K562 (cell line): ENCODE measurements at regions not wholly inside any gene's neighbourhood (a gene's known extent, or its start where the extent isn't known, plus 50 kb on each side); places are given as distances from the start of the nearest gene placed in this dataset.

ENCODE experiments used
- BRCA1 ChIP-seq, 2 experiments: fragments of 450-650 bp in 1 of 2; sonication (generic) in 1 of 2; formaldehyde crosslinking in 1 of 2; IDR thresholded peaks; 2 replicates each; pipeline versions ENCODE4 v1.5.0 to v1.6.1; 2017 to 2020; ENCODE audit warnings: mild to moderate bottlenecking in 1 of 2, missing genetic modification reagents in 1 of 2
- BRF2 ChIP-seq: IDR thresholded peaks from 3 replicates; pipeline ENCODE4 v1.6.1; 2011; ENCODE audit warnings: borderline replicate concordance, mild to moderate bottlenecking; ENCODE audit not compliant: insufficient read length, insufficient read depth
- CHD7 ChIP-seq: fragments of 200-600 bp; sonication (generic); IDR thresholded peaks from one replicate; pipeline ENCODE4 v1.6.1; 2012; ENCODE audit warnings: mild to moderate bottlenecking, low read depth, low read length, inconsistent platforms
- DDX20 ChIP-seq: fragments of 450-650 bp; IDR thresholded peaks from 2 replicates; pipeline ENCODE4 v1.6.1; 2016; ENCODE audit warnings: missing genetic modification characterization, low read depth, mild to moderate bottlenecking, missing compliant biosample characterization, moderate library complexity
- ETV6 ChIP-seq, 3 experiments: fragments of 150-350 bp in 1 of 3; sonication (generic) in 1 of 3; formaldehyde crosslinking in 1 of 3; IDR thresholded peaks; 2 replicates each; pipeline versions ENCODE4 v1.6.1 to v1.8.0; 2014 to 2022; ENCODE audit warnings: borderline replicate concordance in 2 of 3, low read depth in 2 of 3, antibody characterized with exemption in 1 of 3, low read length in 1 of 3, mild to moderate bottlenecking in 1 of 3, missing genetic modification reagents in 1 of 3
- KLF16 ChIP-seq: IDR thresholded peaks from 2 replicates; pipeline ENCODE4 v1.6.1; 2016; ENCODE audit warnings: antibody characterized with exemption
- STAT5A ChIP-seq: IDR thresholded peaks from 2 replicates; pipeline ENCODE4 v1.6.1; 2012; ENCODE audit warnings: low read length, inconsistent platforms, borderline replicate concordance
- ZNF639 ChIP-seq, 2 experiments: fragments of 200-800 bp in 1 of 2; sonication (Bioruptor generic) in 1 of 2; sonication (generic) in 1 of 2; formaldehyde crosslinking in 1 of 2; IDR thresholded peaks in 1 of 2; conservative IDR thresholded peaks in 1 of 2; 2 replicates each; pipeline versions ENCODE4 v1.5.0 to v1.6.1; 2016 to 2020; ENCODE audit warnings: missing compliant biosample characterization in 1 of 2, missing genetic modification characterization in 1 of 2, missing genetic modification reagents in 1 of 2
- ZNF717 ChIP-seq: fragments of 250-450 bp; sonication (Bioruptor Pico); IDR thresholded peaks from 2 replicates; pipeline ENCODE4 v1.5.0; 2021
- TF ChIP-seq, protein P1 (sequence below): sonication (generic); formaldehyde crosslinking; IDR thresholded peaks from 2 replicates; pipeline ENCODE4 v1.8.0; 2022; ENCODE audit warnings: mild to moderate bottlenecking, missing genetic modification reagents

DNA sequence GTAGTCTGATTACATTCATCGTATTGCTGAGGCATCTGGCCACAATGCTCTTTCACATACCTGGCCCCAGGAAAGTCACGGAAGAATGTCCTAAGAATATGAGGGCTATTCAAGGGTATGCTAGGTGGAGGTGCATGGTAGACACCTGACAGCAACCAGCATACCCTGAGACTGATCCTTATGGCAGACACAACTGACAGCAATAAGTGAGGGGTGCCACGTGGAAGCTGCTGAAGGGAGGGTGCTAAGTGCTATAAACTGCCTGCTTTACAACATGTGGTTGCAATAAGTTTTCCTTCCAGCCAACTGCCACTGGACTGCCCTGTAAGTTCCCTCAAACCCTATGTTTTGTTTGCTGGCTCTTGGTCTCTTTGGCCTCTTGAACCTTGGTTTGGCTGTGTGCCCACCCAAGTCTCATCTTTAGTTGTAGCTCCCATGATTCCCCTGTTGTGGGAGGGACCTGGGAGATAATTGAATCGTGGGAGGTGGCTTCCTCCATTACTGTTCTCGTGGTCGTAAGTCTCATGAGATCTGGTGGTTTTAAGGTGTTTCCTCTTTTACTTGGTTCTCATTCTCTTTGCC, 201.3 kb upstream of the MOCS1 start (continued):
- TF ChIP-seq, protein P1, sequence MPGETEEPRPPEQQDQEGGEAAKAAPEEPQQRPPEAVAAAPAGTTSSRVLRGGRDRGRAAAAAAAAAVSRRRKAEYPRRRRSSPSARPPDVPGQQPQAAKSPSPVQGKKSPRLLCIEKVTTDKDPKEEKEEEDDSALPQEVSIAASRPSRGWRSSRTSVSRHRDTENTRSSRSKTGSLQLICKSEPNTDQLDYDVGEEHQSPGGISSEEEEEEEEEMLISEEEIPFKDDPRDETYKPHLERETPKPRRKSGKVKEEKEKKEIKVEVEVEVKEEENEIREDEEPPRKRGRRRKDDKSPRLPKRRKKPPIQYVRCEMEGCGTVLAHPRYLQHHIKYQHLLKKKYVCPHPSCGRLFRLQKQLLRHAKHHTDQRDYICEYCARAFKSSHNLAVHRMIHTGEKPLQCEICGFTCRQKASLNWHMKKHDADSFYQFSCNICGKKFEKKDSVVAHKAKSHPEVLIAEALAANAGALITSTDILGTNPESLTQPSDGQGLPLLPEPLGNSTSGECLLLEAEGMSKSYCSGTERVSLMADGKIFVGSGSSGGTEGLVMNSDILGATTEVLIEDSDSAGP (CRISPR knock-in tag) = no peak
- TF ChIP-seq BRCA1 (IDR thresholded peaks at IDR 0.05) (no peak), BRCA1 (CRISPR knock-in tag; IDR thresholded peaks at IDR 0.05) (no peak), ETV6 (IDR thresholded peaks at IDR 0.05; ENCODE audit: borderline replicate concordance in 1 of 2, low read depth in 2 of 2, low read length in 1 of 2) (no peak), ETV6 (CRISPR knock-in tag; IDR thresholded peaks at IDR 0.05; ENCODE audit: borderline replicate concordance) (no peak), DDX20 (tag) (no peak), CHD7 (no peak), BRF2 (no peak), STAT5A (no peak), KLF16 (no peak), ZNF639 (CRISPR knock-in tag; conservative IDR thresholded peaks at IDR 0.05 in 1 of 2, IDR thresholded peaks at IDR 0.05 in 1 of 2) (0 out of 4 replicates have a peak, but pooled peaks of 1 of the 2 experiments have one; percentile 54), ZNF717 (CRISPR knock-in tag) (no peak)
